ENCODE measurements at regions not wholly inside any gene's neighbourhood (a gene's known extent, or its start where the extent isn't known, plus 50 kb on each side); places are given as distances from the start of the nearest gene placed in this dataset.

DNA sequence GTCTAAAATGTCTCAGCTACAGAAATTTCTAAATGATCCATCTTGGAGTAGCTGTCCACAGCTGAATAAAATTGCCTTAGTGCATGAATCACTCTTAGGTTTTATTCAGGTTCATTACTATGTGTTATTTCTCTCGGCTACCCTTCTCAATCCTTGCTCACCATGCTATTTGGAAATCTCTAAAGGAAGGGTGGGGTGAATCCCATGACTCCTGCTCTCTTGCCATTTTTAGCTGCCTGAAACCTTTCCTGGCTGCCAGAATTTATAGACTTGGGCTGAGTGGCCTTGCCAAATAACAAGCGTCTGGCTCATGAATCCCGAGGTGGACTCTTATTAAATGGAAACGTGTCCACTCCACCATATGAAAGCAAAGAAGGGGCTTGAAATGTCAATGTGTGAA, 936.1 kb upstream of the SOX9 start:
- no peak overlapping the region for H3K4me3 ChIP-seq (ENCODE audit: low read depth, low read length)
- peak; percentile 16 for DNase-seq (ENCODE audit: low read depth)
- TF ChIP-seq, protein P1, sequence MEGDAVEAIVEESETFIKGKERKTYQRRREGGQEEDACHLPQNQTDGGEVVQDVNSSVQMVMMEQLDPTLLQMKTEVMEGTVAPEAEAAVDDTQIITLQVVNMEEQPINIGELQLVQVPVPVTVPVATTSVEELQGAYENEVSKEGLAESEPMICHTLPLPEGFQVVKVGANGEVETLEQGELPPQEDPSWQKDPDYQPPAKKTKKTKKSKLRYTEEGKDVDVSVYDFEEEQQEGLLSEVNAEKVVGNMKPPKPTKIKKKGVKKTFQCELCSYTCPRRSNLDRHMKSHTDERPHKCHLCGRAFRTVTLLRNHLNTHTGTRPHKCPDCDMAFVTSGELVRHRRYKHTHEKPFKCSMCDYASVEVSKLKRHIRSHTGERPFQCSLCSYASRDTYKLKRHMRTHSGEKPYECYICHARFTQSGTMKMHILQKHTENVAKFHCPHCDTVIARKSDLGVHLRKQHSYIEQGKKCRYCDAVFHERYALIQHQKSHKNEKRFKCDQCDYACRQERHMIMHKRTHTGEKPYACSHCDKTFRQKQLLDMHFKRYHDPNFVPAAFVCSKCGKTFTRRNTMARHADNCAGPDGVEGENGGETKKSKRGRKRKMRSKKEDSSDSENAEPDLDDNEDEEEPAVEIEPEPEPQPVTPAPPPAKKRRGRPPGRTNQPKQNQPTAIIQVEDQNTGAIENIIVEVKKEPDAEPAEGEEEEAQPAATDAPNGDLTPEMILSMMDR (IDR thresholded peaks at IDR 0.05; ENCODE audit: insufficient read depth, low read depth, low read length), result no peak

DNA sequence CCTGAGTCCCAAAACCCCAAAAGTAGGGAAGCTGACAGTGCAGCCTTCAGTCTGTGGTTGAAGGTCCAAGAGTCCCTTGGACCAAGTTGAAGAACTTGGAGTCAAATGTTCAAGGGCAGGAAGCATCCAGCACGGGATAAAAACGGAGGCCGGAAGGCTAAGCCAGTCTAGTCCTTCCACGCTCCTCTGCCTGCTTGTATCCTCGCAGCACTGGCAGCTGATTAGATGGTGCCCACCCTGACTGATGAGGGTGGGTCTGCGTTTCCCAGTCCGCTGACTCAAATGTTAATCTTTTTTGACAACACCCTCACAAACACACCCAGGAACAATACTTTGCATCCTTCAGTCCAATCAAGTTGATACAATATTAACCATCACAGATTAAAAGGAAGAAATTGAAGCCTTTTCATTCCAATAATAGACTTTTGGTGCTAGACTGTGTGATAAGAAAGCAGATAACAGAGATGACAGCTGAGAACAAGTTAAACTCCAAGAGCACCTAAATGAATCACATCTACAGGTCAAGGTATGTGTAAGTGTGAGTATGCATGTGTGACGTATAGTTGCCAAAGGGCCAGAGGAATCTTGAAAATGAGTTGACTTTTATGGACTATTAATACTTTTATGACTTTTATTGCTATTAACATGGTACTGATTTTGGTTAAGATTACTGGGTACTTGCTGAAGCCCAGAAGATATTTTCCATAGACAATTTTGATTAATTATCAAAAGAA, 933.5 kb upstream of the SOX9 start:
- TF ChIP-seq, protein P1 (IDR thresholded peaks at IDR 0.05; ENCODE audit: insufficient read depth, low read depth, low read length), result no peak
- no peak overlapping the region for H3K4me3 ChIP-seq (ENCODE audit: low read depth, low read length)

DNA sequence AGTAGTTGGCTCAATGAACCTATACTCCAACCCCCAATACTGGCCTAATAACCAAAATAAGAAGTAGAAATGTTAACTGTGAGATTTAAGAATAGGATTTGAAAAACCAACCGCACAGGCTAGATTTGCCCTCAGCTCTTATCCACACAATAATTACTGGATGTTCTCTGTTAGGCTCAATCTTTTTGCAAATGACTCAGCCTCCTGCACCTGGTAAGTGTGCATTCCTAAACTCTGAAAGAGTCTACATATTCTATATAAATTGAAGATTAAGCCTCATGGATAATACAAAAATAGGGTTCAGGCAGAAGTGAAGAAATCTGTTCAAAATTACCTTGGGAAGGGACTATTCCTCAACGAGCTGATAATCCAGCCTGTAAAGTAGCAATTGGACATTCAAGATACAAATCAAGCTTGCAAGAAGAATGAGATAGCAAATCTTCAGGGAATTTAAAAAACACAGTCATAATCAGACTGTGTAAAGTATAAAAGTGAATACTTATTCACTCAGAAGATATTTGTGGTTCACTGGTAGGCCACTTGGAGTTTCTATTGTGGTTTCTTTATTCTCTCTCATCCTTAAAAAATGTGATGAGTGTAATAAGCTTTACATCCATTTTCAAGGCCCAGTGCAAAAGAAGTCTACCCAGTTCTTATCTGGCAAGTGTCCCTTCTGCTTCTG, 931.9 kb upstream of the SOX9 start:
- TF ChIP-seq, protein P1 (IDR thresholded peaks at IDR 0.05; ENCODE audit: insufficient read depth, low read depth, low read length), result no peak
- no peak overlapping the region for H3K4me3 ChIP-seq (ENCODE audit: low read depth, low read length)
- peak; percentile 86 for DNase-seq (ENCODE audit: low read depth)

More for the DNA sequence above, 933.5 kb upstream of the SOX9 start:
- no peak for DNase-seq (ENCODE audit: low read depth)

GRCh38 chr17:71189493-71189831, 931.4 kb upstream of the SOX9 start:
- TF ChIP-seq, protein P1 (IDR thresholded peaks at IDR 0.05; ENCODE audit: insufficient read depth, low read depth, low read length), result no peak
- no peak overlapping the region for H3K4me3 ChIP-seq (ENCODE audit: low read depth, low read length)

GRCh38 chr17:71192039-71192555, 928.7 kb upstream of the SOX9 start:
- no peak for DNase-seq (ENCODE audit: low read depth)
- H3K4me3 ChIP-seq (ENCODE audit: low read depth, low read length), result no peak overlapping the region
- TF ChIP-seq, protein P1 (IDR thresholded peaks at IDR 0.05; ENCODE audit: insufficient read depth, low read depth, low read length), result no peak

More at GRCh38 chr17:71189493-71189831, 931.4 kb upstream of the SOX9 start:
- no peak for DNase-seq (ENCODE audit: low read depth)

DNA sequence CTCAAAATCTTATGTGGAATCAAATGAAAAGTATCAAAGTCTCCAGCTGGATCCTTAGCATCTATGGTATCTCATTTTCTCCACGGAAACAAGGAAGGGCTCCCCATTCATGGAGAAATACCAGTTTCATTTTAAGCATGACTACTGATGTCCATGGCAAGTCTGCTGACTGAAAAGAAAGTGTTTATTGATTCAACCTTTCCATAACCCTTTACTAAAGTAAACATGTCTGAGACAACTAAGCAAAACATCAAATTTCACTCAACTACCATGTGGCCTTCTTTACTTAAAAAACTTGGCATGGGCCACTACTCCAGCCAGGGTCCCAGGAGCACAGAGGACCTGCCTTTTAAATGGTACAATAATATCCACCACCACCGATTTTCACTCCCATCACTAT, 928.0 kb upstream of the SOX9 start:
- peak; percentile 14 for DNase-seq (ENCODE audit: low read depth)
- H3K4me3 ChIP-seq (ENCODE audit: low read depth, low read length), result no peak overlapping the region
- TF ChIP-seq, protein P1 (IDR thresholded peaks at IDR 0.05; ENCODE audit: insufficient read depth, low read depth, low read length), result no peak

Data from fibroblast of villous mesenchyme (primary cell).